ENCODE measurements at regions not wholly inside any gene's neighbourhood (a gene's known extent, or its start where the extent isn't known, plus 50 kb on each side); places are given as distances from the start of the nearest gene placed in this dataset.

DNA sequence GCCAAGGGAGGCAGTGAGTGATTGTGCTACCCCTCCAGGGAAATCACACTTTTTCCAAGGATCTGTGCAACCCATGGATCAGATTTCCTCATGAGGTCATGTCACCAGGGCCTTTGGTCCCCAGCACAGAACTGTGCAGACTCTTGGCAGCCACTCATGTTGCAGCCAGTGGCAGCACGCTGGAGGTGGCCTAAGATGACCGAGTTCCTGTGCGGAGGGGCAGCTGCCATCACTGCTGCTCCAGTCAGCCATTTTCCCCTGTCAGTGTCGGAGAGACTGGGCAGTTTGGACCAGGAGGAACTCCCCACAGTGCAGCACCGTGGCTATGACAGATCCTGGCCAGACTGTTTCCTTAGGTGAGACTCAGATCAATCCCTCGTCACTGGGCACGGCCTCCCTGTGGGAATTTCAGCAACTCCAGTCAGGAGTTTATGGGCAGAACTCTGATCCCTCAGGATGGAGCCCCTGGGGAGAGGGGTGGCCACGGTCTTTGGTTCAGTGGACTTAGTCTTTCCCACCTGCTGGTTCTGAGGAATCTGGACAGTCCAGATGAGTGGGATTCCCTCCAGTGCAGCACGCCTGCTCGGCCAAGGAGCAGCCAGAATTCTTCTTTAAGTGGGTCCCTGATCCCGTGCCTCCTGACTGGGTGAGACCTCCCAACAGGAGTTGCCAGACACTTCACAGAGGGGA lies 194.6 kb upstream of the CARD18 start:
- ATAC-seq (no peak), DNase-seq (ENCODE audit: extremely low read depth in 1 of 4, low spot score in 3 of 4) (no peak), FAIRE-seq (no peak)
- H3K36me3 ChIP-seq (ENCODE audit: control insufficient read depth, insufficient read depth, low read length) = no peaks in the 10 kb centered on the region
- H3K4me3 ChIP-seq = no peak overlapping the region
- ChIA-PET CTCF (ENCODE audit: low intra/inter-chr PET ratio) (no interaction called here), POLR2A (no interaction called here)
- H3K9ac ChIP-seq (ENCODE audit: insufficient read depth in 1 of 2, low read depth in 2 of 2, low read length in 2 of 2) = no peak overlapping the region
- BruUV-seq (replicated peaks) = no TSS peak
- H3K4me2 ChIP-seq (ENCODE audit: insufficient read depth, low read length) = no peak overlapping the region
- H3K27me3 ChIP-seq (ENCODE audit: control insufficient read depth in 2 of 2, insufficient read depth in 2 of 2, low read length in 2 of 2) = no peaks in the 10 kb centered on the region
- TF ChIP-seq YBX1 (IDR thresholded peaks at IDR 0.05) = no peak
- TF ChIP-seq, protein P1, sequence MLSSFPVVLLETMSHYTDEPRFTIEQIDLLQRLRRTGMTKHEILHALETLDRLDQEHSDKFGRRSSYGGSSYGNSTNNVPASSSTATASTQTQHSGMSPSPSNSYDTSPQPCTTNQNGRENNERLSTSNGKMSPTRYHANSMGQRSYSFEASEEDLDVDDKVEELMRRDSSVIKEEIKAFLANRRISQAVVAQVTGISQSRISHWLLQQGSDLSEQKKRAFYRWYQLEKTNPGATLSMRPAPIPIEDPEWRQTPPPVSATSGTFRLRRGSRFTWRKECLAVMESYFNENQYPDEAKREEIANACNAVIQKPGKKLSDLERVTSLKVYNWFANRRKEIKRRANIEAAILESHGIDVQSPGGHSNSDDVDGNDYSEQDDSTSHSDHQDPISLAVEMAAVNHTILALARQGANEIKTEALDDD (IDR thresholded peaks at IDR 0.05) = no peak
- no peak for TF ChIP-seq ZNF77 (CRISPR knock-in tag; IDR thresholded peaks at IDR 0.05)
- TF ChIP-seq, protein P2, sequence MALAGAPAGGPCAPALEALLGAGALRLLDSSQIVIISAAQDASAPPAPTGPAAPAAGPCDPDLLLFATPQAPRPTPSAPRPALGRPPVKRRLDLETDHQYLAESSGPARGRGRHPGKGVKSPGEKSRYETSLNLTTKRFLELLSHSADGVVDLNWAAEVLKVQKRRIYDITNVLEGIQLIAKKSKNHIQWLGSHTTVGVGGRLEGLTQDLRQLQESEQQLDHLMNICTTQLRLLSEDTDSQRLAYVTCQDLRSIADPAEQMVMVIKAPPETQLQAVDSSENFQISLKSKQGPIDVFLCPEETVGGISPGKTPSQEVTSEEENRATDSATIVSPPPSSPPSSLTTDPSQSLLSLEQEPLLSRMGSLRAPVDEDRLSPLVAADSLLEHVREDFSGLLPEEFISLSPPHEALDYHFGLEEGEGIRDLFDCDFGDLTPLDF (CRISPR knock-in tag; IDR thresholded peaks at IDR 0.05) = no peak
- TF ChIP-seq ZNF583 (CRISPR knock-in tag; IDR thresholded peaks at IDR 0.05) = no peak
- TF ChIP-seq ZNF766 (CRISPR knock-in tag; conservative IDR thresholded peaks at IDR 0.05) = no peak
- TF ChIP-seq, protein P3, sequence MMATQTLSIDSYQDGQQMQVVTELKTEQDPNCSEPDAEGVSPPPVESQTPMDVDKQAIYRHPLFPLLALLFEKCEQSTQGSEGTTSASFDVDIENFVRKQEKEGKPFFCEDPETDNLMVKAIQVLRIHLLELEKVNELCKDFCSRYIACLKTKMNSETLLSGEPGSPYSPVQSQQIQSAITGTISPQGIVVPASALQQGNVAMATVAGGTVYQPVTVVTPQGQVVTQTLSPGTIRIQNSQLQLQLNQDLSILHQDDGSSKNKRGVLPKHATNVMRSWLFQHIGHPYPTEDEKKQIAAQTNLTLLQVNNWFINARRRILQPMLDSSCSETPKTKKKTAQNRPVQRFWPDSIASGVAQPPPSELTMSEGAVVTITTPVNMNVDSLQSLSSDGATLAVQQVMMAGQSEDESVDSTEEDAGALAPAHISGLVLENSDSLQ (IDR thresholded peaks at IDR 0.05) = no peak
- TF ChIP-seq U2AF1 (optimal IDR thresholded peaks at IDR 0.05; ENCODE audit: low read depth, low read length) = no peak
- no peak for TF ChIP-seq LCOR (CRISPR knock-in tag; IDR thresholded peaks at IDR 0.05)
- no peak for TF ChIP-seq OTX1 (CRISPR knock-in tag; IDR thresholded peaks at IDR 0.05)
- TF ChIP-seq, protein P4, sequence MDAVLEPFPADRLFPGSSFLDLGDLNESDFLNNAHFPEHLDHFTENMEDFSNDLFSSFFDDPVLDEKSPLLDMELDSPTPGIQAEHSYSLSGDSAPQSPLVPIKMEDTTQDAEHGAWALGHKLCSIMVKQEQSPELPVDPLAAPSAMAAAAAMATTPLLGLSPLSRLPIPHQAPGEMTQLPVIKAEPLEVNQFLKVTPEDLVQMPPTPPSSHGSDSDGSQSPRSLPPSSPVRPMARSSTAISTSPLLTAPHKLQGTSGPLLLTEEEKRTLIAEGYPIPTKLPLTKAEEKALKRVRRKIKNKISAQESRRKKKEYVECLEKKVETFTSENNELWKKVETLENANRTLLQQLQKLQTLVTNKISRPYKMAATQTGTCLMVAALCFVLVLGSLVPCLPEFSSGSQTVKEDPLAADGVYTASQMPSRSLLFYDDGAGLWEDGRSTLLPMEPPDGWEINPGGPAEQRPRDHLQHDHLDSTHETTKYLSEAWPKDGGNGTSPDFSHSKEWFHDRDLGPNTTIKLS (IDR thresholded peaks at IDR 0.05; ENCODE audit: borderline replicate concordance, low read depth) = no peak
- TF ChIP-seq, protein P5, sequence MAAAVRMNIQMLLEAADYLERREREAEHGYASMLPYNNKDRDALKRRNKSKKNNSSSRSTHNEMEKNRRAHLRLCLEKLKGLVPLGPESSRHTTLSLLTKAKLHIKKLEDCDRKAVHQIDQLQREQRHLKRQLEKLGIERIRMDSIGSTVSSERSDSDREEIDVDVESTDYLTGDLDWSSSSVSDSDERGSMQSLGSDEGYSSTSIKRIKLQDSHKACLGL (CRISPR knock-in tag; IDR thresholded peaks at IDR 0.05; ENCODE audit: borderline replicate concordance, poor library complexity, severe bottlenecking) = no peak
- no peak for TF ChIP-seq XRCC3 (IDR thresholded peaks at IDR 0.05)
- no peak for TF ChIP-seq ZNF224 (CRISPR knock-in tag; IDR thresholded peaks at IDR 0.05)
- H3K9me1 ChIP-seq (ENCODE audit: control insufficient read depth, insufficient read depth, low read length) = no peaks in the 10 kb centered on the region
- H3K79me2 ChIP-seq (ENCODE audit: control insufficient read depth, insufficient read depth, low read length) = no peaks in the 10 kb centered on the region
- no peaks in the 10 kb centered on the region for H3K4me1 ChIP-seq (replicated peaks in 1 of 2; ENCODE audit: control insufficient read depth in 2 of 2, insufficient read depth in 2 of 2, low read length in 2 of 2)
- in situ Hi-C loops (cut with MboI) = no loop called here
- H2AFZ ChIP-seq (ENCODE audit: low read depth, low read length) = no peak overlapping the region
- intact Hi-C loops (cut with micrococcal nuclease) = no loop called here
- H3K27ac ChIP-seq (ENCODE audit: extremely low read depth, low read depth, low read length) = no peak overlapping the region
- WGBS (ENCODE audit: insufficient coverage, low coverage, missing lambda C conversion rate) = 51% methylated on average over 11 of the region's 11 CpGs
- no peaks in the 10 kb centered on the region for H3K9me3 ChIP-seq (replicated peaks; ENCODE audit: control insufficient read depth, insufficient read depth, low read depth, low read length)
- H4K20me1 ChIP-seq (replicated peaks; ENCODE audit: control insufficient read depth, insufficient read depth, low read length) = no peaks in the 10 kb centered on the region
